BJ (cell line): ENCODE measurements at regions not wholly inside any gene's neighbourhood (a gene's known extent, or its start where the extent isn't known, plus 50 kb on each side); places are given as distances from the start of the nearest gene placed in this dataset.
A peak's percentile ranks its signal among the peaks of the same experiment; 100 is the strongest.

Experiments used
- CTCF ChIA-PET: fragments of 350-600 bp; formaldehyde crosslinking; extraction: SDS; loops from one replicate; lab custom pipeline; 2021; ENCODE audit warnings: antibody characterized with exemption, inconsistent platforms; lab: Yijun Ruan, JAX
- POLR2A ChIA-PET: fragments of 300-600 bp; sonication (Branson Sonifier 250); formaldehyde crosslinking; extraction: SDS; loops from one replicate; lab custom pipeline; 2021; ENCODE audit warnings: antibody characterized with exemption; lab: Charles Lee
- DNase-seq: peaks from one replicate; pipeline ENCODE4 v3.0.0-alpha.2; 2011; ENCODE audit warnings: low read depth
- H3K27me3 ChIP-seq: 2 replicates; pipeline ENCODE4 v1.6.0; 2011; ENCODE audit warnings: low read length; ENCODE audit not compliant: control insufficient read depth, insufficient read depth
- H3K36me3 ChIP-seq: 2 replicates; pipeline ENCODE4 v1.5.1; 2011; ENCODE audit warnings: low read length; ENCODE audit not compliant: control insufficient read depth, insufficient read depth
- H3K4me3 ChIP-seq: 2 replicates; pipeline ENCODE4 v1.5.1; 2011; ENCODE audit warnings: low read depth, mild to moderate bottlenecking, control low read depth, low read length
- TF ChIP-seq, protein P1 (sequence below): IDR thresholded peaks from 2 replicates; pipeline ENCODE4 v1.5.1; 2011; ENCODE audit warnings: low read depth, mild to moderate bottlenecking, control low read depth, inconsistent platforms, low read length, moderate library complexity; ENCODE audit not compliant: insufficient read depth

GRCh38 chr4:149999485-150000074 lies 78.7 kb upstream of the DCLK2 start:
- ChIA-PET POLR2A (no interaction called here), CTCF (interaction anchor here (0.7 to 3.9 kb wide), 4 partner anchors 12 to 863 kb away, joined by 3 to 24 read pairs (median 4); no protein-coding TSS in a partner anchor)
- H3K4me3 ChIP-seq, result no peak overlapping the region
- no peaks in the 10 kb centered on the region for H3K27me3 ChIP-seq
- no peak for DNase-seq
- TF ChIP-seq, protein P1, sequence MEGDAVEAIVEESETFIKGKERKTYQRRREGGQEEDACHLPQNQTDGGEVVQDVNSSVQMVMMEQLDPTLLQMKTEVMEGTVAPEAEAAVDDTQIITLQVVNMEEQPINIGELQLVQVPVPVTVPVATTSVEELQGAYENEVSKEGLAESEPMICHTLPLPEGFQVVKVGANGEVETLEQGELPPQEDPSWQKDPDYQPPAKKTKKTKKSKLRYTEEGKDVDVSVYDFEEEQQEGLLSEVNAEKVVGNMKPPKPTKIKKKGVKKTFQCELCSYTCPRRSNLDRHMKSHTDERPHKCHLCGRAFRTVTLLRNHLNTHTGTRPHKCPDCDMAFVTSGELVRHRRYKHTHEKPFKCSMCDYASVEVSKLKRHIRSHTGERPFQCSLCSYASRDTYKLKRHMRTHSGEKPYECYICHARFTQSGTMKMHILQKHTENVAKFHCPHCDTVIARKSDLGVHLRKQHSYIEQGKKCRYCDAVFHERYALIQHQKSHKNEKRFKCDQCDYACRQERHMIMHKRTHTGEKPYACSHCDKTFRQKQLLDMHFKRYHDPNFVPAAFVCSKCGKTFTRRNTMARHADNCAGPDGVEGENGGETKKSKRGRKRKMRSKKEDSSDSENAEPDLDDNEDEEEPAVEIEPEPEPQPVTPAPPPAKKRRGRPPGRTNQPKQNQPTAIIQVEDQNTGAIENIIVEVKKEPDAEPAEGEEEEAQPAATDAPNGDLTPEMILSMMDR, result peak; percentile 87
- no peaks in the 10 kb centered on the region for H3K36me3 ChIP-seq

DNA sequence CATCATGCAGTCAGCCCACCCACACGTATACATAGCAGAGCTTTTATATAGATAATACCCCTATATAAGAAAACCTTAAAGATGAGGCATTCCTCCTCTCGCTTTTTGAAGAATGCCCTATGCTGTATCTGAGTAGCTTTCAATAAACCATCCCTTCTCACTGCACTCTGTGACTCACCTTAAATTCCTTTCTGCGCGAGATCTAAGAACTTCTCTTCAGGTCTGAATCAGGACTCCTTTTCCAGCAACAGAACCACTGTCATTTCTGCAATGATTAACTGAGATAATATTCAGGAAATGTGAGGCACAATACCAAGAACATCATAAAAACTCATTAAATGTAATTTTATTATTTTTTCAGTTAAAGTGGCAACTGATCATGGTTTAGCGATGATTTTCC lies 76.4 kb upstream of the DCLK2 start:
- H3K4me3 ChIP-seq, result no peak overlapping the region
- CTCF ChIA-PET, result interaction anchor here (0.7 to 4.1 kb wide), 3 partner anchors 9 to 241 kb away, joined by 3 to 17 read pairs (median 6); no protein-coding TSS in a partner anchor
- POLR2A ChIA-PET, result no interaction called here
- no peaks in the 10 kb centered on the region for H3K27me3 ChIP-seq
- H3K36me3 ChIP-seq, result no peaks in the 10 kb centered on the region
- DNase-seq, result no peak
- TF ChIP-seq, protein P1, result no peak

DNA sequence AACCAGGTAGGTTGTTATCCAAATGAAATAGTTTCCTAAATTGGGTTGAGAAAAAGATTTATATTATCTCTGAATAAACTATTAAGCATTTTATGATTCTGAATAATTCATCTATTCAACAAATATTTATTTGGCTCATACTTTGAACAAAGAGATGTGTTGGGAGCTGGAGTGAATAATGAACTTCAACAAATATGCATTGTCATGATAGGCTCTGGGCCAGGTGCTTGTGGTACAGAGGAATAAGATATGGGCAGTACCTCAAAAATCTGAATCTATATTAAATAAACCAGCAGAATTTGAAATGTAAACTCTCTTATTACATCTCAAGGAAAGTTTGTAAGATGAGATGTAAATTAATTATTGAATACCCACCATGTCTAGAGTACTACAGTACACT lies 75.7 kb upstream of the DCLK2 start:
- ChIA-PET CTCF (interaction anchor here (0.7 to 4.1 kb wide), 4 partner anchors 9 to 240 kb away, joined by 3 to 17 read pairs (median 7); no protein-coding TSS in a partner anchor), POLR2A (no interaction called here)
- DNase-seq, result no peak
- Histone ChIP-seq H3K36me3 (no peaks in the 10 kb centered on the region), H3K4me3 (no peak overlapping the region), H3K27me3 (no peaks in the 10 kb centered on the region)
- TF ChIP-seq, protein P1, result no peak

- Histone ChIP-seq H3K4me3 (no peak overlapping the region), H3K27me3 (no peaks in the 10 kb centered on the region), H3K36me3 (no peaks in the 10 kb centered on the region)
- ChIA-PET POLR2A (interaction anchor here (0.6 to 1.2 kb wide), 2 partner anchors 118 to 221 kb away, joined by 3 to 4 read pairs; no protein-coding TSS in a partner anchor), CTCF (interaction anchor here (1.1 to 4.1 kb wide), 9 partner anchors 75 to 863 kb away, joined by 3 to 17 read pairs (median 5); no protein-coding TSS in a partner anchor)
- no peak for DNase-seq
- TF ChIP-seq, protein P1, result no peak
Measured at GRCh38 chr4:150004481-150004880, 73.8 kb upstream of the DCLK2 start.

DNA sequence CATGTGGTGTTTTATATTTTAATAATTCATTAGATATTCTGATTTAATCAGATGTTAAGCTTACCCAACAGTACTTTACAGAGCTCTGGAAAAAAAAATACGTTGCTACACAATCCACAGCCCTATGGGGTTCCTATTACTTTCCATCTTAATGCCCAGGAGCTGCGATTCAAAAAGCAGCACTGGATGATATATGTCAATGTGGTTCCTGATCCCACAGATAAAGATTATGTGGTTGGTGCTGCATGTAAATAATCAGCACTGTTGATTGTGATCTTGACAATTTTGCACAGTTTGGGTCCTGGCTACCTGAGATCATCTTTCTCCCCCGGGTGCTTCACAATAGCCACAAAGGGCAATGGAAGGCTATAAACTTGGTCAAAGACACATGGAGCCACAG lies 72.7 kb upstream of the DCLK2 start:
- no peaks in the 10 kb centered on the region for H3K36me3 ChIP-seq
- H3K4me3 ChIP-seq, result no peak overlapping the region
- ChIA-PET POLR2A (no interaction called here), CTCF (interaction anchor here (0.6 to 3.0 kb wide), 5 partner anchors 74 to 226 kb away, joined by 3 to 9 read pairs (median 5); no protein-coding TSS in a partner anchor)
- DNase-seq, result no peak
- TF ChIP-seq, protein P1, result no peak
- H3K27me3 ChIP-seq, result no peaks in the 10 kb centered on the region
